GM19468 (cell line): ENCODE measurements at regions not wholly inside any gene's neighbourhood (a gene's known extent, or its start where the extent isn't known, plus 50 kb on each side); places are given as distances from the start of the nearest gene placed in this dataset.

Experiments
- ATAC-seq: cut with Tn5 transposase; IDR thresholded peaks from one replicate; pipeline ENCODE4 v1.9.1; 2021; ENCODE audit warnings: mild to moderate bottlenecking, moderate library complexity, moderate number of reproducible peaks; ENCODE audit not compliant: unreplicated experiment; ENCODE audit errors: extremely low read depth

DNA sequence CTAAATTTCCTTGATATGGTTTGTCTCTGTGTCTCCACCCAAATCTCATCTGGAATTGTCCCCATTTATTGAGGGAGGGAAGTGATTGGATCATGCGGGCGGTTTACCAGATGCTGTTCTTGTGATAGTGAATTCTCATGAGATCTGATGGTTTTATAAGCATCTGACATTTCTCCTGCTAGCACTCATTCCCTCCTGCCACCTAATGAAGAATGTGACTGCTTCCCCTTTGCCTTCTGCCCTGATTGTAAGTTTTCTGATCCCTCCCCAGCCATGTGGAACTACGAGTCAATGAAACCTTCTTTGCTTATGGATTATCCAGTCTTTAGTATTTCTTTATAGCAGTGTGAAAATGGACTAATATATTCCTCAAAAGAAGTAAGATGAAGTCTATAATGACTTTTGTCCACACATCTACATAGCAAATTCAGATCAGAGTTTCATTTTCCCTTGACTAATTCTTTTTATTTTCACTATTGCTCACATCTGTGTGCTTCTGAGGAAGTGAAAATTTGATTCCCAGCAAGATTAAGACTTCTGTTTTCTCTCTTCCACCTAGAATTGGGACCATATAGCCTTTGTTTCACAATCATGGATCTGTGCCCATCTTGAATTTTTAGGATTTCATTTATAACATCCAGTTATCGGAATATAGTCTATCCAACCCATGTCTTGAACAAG is 393.5 kb downstream of the DMAC1 start:
- ATAC-seq: peak; percentile 81

DNA sequence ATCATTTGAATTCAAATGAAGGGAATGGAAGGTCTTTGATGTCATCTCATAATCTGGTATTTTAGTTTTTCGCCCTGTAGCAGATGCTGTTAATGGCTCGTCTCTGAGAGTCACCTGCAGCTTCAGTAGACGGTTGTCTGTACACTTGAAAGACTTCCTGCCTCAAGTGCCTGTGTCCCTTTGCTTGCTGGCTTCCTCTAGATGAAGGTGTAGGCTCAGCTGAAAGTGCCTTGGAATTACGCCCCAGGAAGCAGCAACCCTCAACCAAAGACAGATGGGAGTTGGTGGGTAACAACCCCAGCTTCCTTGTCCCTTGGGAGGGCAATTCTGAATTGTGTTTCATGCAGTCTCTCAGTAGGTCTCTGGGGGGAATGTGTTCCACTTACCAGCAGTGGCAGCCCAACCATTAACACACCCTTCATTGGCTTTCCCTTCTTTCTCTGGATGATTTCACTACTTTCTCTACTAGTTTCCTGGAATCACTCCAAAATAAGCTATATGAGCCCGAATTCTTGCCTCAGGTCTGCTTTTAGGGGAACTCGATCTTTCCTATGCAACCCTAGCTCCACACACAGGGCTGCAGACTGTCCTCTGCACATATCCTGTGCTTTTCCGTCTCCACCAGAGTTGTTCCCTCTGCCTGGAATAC is 395.6 kb downstream of the DMAC1 start:
- no peak for ATAC-seq

DNA sequence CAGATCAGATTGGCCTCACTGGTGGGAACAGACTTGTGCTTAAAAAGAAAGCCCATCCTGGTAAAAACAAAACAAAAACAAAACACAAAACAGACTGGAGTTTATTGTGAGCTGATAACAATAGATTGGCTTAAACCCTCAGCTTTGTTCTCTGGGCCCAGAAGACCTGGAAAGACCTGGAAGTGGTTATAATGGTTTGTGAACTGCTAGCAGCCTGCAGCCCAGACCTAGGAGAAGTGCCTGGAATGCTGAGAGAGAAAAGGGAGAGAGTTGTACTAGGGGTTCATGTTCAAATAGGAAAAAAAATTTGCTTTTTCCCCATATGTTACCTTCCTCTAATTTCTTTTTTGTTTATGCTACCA is 396.6 kb downstream of the DMAC1 start:
- ATAC-seq: no peak

DNA sequence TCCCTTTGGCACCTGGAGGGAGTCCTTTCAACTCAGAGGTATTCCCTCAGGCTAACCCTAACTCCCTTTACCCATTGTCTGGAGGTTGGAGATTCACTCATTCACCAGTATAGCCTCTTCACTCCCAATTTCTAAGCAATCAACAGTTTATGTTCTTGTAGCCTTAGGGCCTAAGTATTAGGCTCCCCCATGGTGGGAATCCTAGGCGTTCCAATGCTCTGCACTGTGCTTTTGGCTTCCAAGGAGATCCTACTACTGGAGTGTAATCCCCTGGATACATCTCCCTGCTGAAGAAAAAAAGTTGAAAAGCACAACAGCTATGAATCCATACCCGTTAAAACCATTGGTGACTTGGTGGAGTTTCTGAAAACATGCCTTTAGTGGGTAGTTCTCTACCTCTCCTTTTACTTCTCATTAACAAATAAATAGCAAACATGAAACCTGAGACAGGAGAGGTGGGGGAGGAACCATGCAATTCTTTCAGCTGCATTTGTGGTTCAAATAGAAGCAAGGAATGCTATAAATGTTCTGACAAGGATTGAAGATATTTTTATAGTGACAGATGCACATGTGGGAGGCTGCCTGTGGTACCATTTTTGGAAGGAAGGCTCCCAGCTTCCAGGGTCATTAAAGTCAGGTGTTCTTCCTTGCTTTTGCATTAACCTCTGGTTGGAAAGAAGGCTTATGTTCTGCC is 397.1 kb downstream of the DMAC1 start:
- ATAC-seq: no peak

DNA sequence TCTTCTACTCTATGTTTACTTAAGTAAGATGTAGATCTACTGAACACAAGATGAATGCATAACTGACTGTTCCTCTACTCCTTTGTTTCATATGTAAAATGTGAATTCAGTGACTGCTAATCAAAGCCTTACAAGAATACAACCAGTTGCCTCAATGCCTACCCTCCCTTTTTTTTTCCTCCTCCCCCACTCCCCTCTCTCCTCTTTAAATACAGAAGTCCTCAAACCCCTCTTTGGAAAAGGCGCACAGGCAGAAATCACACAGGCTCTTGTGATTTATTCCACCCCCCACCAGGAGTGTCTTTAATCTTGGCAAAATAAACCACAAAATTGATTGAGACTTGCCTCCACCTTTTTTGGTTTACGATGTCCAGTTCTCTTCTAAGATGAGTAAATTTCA is 398.5 kb downstream of the DMAC1 start:
- no peak for ATAC-seq

DNA sequence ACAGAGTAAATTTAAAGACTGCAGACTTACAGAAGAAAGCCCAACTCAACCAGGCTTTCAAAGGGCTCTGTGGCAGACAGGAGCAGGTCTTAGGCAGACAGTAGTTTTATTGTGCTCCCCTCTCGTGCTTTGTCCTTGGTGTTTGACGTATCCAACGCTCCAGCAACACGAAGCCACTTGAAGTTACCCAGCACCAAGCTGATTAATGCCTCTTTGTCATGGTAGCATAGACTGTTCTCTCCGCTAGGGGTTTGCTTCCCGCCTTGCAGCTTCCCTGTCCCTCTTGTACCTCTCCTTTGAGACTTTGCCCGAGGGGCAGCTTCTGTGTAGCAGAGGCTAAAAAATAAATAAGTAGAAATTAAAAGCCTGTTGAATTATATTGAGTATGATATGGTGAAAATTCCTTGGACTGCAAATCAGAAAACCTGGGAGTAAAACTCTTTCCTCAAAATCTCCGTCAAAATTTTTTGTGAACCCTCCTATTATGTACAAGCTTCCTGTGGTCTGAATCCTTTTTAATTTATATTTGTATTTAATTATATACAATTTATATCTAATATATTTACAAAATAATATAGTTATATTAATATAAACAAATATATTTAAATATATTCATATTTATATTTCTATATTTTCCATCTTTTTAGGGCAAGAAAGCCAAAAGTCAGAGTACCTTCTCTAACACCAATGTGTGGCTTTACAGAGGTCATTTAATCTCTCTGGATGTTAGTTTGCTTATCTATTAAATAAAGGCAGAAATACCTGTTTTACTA is 405.4 kb downstream of the DMAC1 start:
- no peak for ATAC-seq

DNA sequence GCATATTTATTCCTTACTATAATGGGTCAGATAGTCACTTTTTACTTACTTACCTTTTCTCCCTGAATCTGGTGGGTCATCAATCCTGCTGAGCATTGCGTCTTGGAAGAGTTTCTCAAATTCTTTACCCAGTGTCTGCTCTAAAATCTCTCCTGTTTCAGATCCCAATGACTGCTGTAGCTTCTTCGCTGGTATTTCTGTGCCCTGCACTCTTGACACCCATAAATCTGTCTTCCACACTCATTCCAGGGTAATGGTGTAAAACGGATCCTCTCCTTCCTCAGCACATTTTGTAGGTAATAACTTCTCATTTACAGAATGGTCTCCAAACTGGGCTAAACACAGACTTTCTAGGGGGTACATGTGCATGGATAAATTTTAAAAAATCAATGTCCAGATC is 407.4 kb downstream of the DMAC1 start:
- ATAC-seq: no peak

DNA sequence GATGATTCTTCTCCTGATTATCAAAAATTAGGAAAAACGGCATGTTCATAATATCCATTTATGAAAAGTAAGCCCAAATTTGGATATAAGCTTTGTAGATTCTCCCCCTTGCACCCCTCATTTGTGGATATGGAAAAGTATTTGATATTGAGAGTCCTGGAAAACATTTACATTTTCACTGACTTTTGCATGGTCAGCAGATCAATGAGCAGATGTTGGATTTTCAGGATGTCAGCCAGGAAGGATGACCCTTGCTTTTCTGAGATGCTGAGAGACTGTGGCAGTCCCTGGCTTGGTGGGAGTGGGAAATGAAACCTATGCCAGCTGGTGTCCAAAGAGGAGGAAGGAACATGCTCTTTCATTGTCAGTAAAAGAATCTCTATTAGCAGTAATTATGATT is 410.8 kb downstream of the DMAC1 start:
- ATAC-seq: no peak

DNA sequence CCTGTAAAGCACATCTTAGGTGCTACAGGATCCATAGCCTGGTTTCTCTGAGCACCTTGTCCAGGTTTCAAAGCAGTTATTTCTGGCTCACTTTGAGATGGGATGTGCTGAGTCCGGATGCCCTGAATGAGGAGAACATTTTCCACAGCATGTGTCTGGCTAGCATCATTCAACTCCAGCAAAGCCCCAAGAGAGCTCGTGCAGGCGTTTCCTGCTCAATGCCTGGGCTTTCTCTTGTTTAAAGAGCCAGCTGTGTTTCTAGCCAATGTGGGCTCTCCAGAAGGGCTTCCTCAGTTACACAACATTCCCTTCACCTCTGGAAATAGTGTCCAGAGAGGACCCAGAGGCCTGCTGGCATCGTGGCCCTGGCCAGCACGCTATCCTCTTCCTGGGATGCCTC is 411.7 kb downstream of the DMAC1 start:
- ATAC-seq: no peak

DNA sequence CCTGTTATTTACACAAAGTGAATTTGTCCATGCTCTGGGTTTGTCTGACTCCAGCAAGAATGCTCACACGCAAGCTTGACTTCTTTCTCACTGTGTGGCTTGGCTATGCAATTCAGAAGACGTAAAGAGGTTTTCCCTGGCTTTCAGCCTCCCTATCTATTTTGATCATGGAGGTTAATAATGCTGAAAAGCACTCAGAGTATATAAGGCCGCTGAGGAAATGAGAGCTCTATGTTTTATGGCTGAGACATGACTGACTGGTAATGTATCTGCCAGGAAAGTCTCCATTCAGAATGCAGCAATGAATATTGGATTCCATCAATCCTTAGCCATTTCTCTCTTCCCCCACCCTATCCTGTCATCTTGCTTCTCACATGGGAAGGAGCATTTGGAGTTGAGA is 417.3 kb downstream of the DMAC1 start:
- no peak for ATAC-seq

DNA sequence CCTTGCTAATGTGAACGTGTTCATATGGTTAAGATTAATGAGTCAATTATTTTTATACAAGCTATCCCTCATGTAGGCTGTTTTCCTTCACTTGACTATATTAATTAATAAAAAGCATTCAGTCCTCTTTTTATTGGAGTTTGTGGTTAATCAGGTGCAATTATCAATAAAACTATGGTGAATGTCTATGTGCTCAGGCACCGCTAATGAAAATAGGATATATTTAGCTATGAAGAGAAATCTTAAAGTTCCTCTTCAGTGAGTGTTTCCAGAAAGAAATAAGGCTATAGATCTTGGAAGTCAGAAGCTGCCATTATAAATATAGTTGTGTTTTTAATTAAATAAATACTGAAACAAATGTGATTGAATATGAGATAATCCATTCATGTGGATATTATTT is 422.1 kb downstream of the DMAC1 start:
- no peak for ATAC-seq

DNA sequence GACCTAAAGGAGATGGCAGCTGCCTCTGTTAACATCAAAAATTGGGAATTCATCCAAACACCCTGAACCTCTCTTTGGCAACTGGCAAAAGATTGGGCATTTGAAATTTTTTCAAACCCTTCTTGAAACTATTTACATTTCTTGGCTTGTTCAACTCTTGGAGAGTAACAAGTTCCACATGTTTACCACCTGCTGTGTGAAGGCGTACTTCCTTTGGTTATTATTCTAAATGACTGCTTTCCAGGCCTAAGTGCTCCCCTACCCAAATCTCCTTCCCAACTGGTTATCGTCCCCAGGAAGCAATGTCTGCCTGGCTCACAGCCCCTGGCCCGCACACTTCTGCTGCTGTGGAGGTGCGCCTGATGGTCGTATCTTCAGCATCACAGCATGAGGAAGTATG is 422.7 kb downstream of the DMAC1 start:
- ATAC-seq: no peak

DNA sequence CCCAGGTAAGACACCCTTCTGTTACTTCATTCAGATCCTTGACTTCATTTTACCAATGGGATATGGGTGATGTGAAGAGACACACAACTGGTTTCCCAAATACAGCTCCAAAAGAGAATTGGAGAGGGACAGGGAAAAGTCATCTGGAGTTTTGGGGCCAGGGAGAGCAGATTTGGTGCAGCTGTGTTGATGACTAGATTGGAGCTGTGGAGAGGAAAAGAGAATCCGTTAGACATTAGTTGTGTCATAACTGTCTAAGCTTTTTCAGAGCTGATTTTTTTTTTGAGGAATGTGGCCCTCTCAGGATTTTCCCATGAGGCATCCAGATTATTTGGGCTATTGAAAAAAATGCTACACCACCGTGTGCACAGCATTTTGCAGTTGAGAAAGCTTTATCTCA is 423.4 kb downstream of the DMAC1 start:
- no peak for ATAC-seq

DNA sequence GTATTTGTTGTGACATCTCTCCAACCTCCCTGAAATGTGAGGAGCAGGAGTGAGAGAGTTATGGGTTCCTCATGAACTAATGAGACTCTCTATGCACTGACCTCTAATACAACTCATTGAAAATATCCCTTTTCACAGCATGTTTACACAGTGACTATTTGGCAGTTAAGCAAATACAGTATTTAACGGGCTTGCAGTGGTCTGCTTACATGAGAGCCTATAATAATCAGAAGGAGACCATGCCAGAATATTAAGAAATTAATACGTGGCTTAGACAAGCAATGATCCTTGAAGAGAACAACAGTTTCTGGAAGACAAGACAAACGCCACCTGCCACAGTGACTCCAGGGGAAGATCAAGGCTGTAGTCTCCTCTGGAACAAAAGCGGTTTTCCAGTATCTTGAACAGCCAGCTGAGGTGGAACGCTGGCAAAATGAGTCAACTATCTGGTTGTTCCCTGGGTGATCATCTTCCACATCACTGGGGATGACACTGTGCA is 424.5 kb downstream of the DMAC1 start:
- no peak for ATAC-seq

DNA sequence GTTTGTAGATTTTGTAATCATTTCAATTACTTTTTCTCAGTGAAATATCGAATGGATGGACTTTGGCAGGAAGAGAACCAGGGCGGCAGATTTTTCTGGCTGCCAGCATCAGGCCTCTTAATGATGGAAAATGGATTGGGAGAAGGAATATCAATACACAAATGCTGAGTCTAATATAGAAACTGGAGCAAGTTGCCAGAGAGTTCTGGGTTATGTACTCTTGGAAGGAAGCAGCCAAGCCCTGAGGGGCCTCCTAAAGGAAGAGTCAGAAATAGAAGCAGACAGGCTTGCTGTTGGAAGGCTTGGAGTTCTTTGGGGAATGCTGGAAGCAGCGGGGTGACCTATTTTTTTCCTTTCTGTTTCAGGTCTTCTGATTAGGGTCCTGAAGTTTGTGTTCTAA is 428.6 kb downstream of the DMAC1 start:
- ATAC-seq: no peak

DNA sequence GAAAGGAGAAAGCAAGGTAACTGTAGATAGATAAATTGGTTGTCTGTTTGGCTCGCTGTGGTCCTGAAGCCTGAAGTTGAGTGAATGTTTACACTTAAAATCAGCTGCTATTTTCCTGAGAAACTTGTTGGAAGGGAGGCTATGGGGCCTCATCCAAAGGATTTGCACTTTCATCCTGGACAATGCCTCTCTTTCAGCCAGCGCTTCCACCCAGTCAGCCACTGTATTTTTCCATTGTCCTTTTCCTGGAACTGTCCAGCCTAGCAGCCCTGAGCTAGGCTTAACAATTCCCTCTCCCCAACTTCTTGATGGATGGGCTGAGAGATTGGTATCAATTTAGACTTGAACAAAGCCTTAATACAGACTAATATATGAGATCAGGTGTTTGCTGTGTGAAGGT is 429.2 kb downstream of the DMAC1 start:
- ATAC-seq: no peak

DNA sequence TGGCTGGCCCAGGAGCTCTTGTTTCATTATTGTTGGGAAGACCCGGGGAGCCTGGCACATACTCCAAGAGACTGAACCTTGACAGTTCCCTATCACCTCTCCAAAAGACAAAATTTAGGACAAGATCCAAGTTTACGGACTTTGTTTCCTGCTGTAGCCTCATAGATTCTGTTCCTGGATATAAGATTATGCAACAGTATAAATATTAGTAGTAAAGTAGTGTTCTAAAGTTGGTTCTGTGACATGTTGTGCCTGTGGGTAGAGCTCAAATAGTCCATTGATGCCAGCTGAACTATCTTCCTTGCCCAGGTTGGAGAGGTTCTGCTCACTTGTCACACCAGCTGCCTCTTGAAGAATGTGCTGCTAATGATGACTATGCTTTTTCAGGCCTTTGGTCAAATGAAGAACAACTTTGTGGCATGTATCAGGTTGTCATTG is 430.2 kb downstream of the DMAC1 start:
- ATAC-seq: no peak

DNA sequence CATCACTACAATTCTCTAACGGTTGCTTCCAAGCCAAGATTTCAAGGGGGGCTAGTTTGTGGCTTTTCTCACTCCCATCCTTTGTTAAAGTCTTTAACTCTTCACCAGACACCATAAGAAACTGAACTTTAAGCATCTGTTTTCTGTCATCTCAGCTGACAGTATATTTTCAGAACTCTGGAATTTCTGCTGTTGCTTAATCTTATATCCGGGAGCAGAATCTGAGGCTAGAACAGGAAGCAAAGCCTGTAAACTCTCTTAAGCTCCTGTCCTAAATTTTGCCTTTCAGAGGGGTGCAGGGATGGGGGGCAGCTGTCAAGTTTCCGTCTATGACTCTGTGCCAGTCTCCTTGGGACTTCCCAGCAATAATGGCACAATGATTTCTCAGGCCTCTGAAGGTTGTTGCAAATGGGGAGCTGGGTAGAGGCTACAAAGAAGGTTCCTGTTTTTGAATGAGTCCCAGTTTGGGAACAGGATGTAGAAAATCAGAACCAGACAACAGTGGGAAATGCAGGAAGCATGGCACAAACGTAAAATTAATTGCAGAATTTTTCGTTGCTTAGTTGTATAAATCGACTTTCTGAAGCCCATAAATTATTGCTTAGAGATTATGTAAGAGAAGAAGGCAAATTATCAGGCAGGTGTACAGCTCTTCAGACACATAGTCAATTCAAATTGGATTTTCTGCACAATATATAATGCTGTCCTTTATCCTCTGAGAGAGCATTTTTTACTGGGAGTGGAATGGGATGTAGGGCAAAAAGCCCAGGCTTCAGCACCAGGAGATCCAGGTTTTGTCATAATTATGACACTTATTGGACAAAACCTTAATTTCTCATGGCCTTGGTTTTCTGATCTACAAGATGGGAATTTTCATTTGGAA is 430.9 kb downstream of the DMAC1 start:
- ATAC-seq: no peak

DNA sequence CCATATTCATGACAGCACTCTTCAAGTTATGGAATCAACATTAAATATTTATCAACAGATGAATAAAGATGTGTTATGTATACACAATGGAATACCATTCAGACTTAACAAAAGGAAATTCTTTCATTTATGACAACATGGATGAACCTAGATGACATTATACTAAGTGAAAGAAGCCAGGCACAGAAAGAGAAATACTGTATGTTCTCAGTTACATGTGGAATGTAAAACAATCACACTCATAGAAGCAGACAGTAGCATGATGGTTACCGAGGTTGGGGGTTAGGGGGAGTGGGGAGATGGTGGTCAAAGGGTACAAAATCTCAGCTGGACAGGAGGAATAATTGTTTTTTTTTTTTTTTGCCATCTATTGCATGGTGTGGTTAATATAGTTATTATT is 431.9 kb downstream of the DMAC1 start:
- ATAC-seq: no peak

DNA sequence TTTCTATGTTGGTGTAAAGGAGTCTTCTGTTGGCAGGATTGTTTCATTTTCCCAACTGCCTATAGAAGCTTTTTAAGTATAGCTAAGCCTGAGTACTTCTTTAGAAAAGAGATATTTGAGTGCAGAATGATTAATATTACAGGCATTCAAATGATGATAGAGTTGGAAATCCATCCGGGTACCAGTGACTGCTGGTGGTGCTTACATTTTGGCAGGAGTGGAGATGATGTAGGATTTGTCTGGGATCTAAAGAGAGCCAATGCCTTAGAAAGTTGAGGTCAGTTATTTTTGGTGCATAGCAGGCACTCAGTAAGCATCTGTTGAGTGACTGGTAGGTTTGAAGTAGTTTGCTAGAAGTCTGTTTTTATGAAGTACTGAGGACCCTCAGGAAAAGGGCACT is 433.5 kb downstream of the DMAC1 start:
- ATAC-seq: no peak
